ENCODE measurements at regions not wholly inside any gene's neighbourhood (a gene's known extent, or its start where the extent isn't known, plus 50 kb on each side); places are given as distances from the start of the nearest gene placed in this dataset.
"Not testable (repeated sequence)": the region's sequence is repeated elsewhere in the genome, so short reads cannot be mapped to it uniquely, and the experiment has no call there.

GRCh38 chr7:159210581-159211235 is 66.0 kb upstream of the VIPR2 start:
- TF ChIP-seq EZH2 (IDR thresholded peaks at IDR 0.05) (no peak), POLR2AphosphoS5 (IDR thresholded peaks at IDR 0.05; ENCODE audit: borderline replicate concordance, low read depth, low read length) (no peak), FOXP2 (optimal IDR thresholded peaks at IDR 0.05; ENCODE audit: control extremely low read depth, extremely low read length, insufficient read depth) (no peak)
- DNase-seq (ENCODE audit: low read depth, low spot score): no peak
- no peak overlapping the region for H3K9ac ChIP-seq (ENCODE audit: insufficient read length)
- H3K27ac ChIP-seq: no peak overlapping the region
- H3K9me3 ChIP-seq (ENCODE audit: low read depth, low read length): no peaks in the 10 kb centered on the region
- H3K36me3 ChIP-seq (ENCODE audit: insufficient read depth, low read length): no peaks in the 10 kb centered on the region
- H3K4me3 ChIP-seq: no peak overlapping the region

- DNase-seq (ENCODE audit: low read depth, low spot score): no peak
- H3K4me3 ChIP-seq: no peak overlapping the region
- H3K27ac ChIP-seq: no peak overlapping the region
- no peaks in the 10 kb centered on the region for H3K36me3 ChIP-seq (ENCODE audit: insufficient read depth, low read length)
- TF ChIP-seq FOXP2 (optimal IDR thresholded peaks at IDR 0.05; ENCODE audit: control extremely low read depth, extremely low read length, insufficient read depth): no peak
- no peak for TF ChIP-seq POLR2AphosphoS5 (IDR thresholded peaks at IDR 0.05; ENCODE audit: borderline replicate concordance, low read depth, low read length)
- TF ChIP-seq EZH2 (IDR thresholded peaks at IDR 0.05): no peak
- no peak overlapping the region for H3K9ac ChIP-seq (ENCODE audit: insufficient read length)
- H3K9me3 ChIP-seq (ENCODE audit: low read depth, low read length): no peaks in the 10 kb centered on the region
These were observed 64.8 kb upstream of the VIPR2 start for GRCh38 chr7:159209429-159209828.

- no peak for TF ChIP-seq FOXP2 (optimal IDR thresholded peaks at IDR 0.05; ENCODE audit: control extremely low read depth, extremely low read length, insufficient read depth)
- TF ChIP-seq POLR2AphosphoS5 (IDR thresholded peaks at IDR 0.05; ENCODE audit: borderline replicate concordance, low read depth, low read length): no peak
- no peak for TF ChIP-seq EZH2 (IDR thresholded peaks at IDR 0.05)
- DNase-seq (ENCODE audit: low read depth, low spot score): no peak
- Histone ChIP-seq H3K9me3 (ENCODE audit: low read depth, low read length) (no peaks in the 10 kb centered on the region), H3K27ac (no peak overlapping the region), H3K36me3 (ENCODE audit: insufficient read depth, low read length) (no peaks in the 10 kb centered on the region), H3K4me3 (no peak overlapping the region), H3K9ac (ENCODE audit: insufficient read length) (no peak overlapping the region)
These were observed 63.3 kb upstream of the VIPR2 start for GRCh38 chr7:159207951-159208350.

GRCh38 chr7:159207393-159207792 is 62.7 kb upstream of the VIPR2 start:
- no peak for DNase-seq (ENCODE audit: low read depth, low spot score)
- Histone ChIP-seq H3K4me3 (no peak overlapping the region), H3K9me3 (ENCODE audit: low read depth, low read length) (no peaks in the 10 kb centered on the region), H3K9ac (ENCODE audit: insufficient read length) (no peak overlapping the region), H3K27ac (no peak overlapping the region), H3K36me3 (ENCODE audit: insufficient read depth, low read length) (no peaks in the 10 kb centered on the region)
- TF ChIP-seq FOXP2 (optimal IDR thresholded peaks at IDR 0.05; ENCODE audit: control extremely low read depth, extremely low read length, insufficient read depth): no peak
- TF ChIP-seq EZH2 (IDR thresholded peaks at IDR 0.05): no peak
- no peak for TF ChIP-seq POLR2AphosphoS5 (IDR thresholded peaks at IDR 0.05; ENCODE audit: borderline replicate concordance, low read depth, low read length)

GRCh38 chr7:159205833-159206232 is 61.2 kb upstream of the VIPR2 start:
- DNase-seq (ENCODE audit: low read depth, low spot score): no peak
- no peak overlapping the region for H3K9ac ChIP-seq (ENCODE audit: insufficient read length)
- no peak for TF ChIP-seq POLR2AphosphoS5 (IDR thresholded peaks at IDR 0.05; ENCODE audit: borderline replicate concordance, low read depth, low read length)
- TF ChIP-seq FOXP2 (optimal IDR thresholded peaks at IDR 0.05; ENCODE audit: control extremely low read depth, extremely low read length, insufficient read depth): no peak
- no peak for TF ChIP-seq EZH2 (IDR thresholded peaks at IDR 0.05)
- H3K9me3 ChIP-seq (ENCODE audit: low read depth, low read length): no peaks in the 10 kb centered on the region
- H3K36me3 ChIP-seq (ENCODE audit: insufficient read depth, low read length): no peaks in the 10 kb centered on the region
- H3K27ac ChIP-seq: no peak overlapping the region
- H3K4me3 ChIP-seq: no peak overlapping the region

GRCh38 chr7:159204664-159205063 is 60.0 kb upstream of the VIPR2 start:
- no peak for DNase-seq (ENCODE audit: low read depth, low spot score)
- Histone ChIP-seq H3K4me3 (no peak overlapping the region), H3K36me3 (ENCODE audit: insufficient read depth, low read length) (no peaks in the 10 kb centered on the region), H3K9me3 (ENCODE audit: low read depth, low read length) (no peaks in the 10 kb centered on the region), H3K27ac (no peak overlapping the region), H3K9ac (ENCODE audit: insufficient read length) (no peak overlapping the region)
- TF ChIP-seq POLR2AphosphoS5 (IDR thresholded peaks at IDR 0.05; ENCODE audit: borderline replicate concordance, low read depth, low read length) (no peak), EZH2 (IDR thresholded peaks at IDR 0.05) (no peak)

GRCh38 chr7:159203253-159203652 is 58.6 kb upstream of the VIPR2 start:
- H3K9me3 ChIP-seq (ENCODE audit: low read depth, low read length); H3K27ac ChIP-seq; H3K4me3 ChIP-seq; H3K36me3 ChIP-seq (ENCODE audit: insufficient read depth, low read length); H3K9ac ChIP-seq (ENCODE audit: insufficient read length); DNase-seq (ENCODE audit: low read depth, low spot score): not testable (repeated sequence)

GRCh38 chr7:159201722-159202330 is 57.2 kb upstream of the VIPR2 start:
- Histone ChIP-seq H3K27ac (no peak overlapping the region), H3K9ac (ENCODE audit: insufficient read length) (no peak overlapping the region), H3K9me3 (ENCODE audit: low read depth, low read length) (no peaks in the 10 kb centered on the region), H3K4me3 (no peak overlapping the region), H3K36me3 (ENCODE audit: insufficient read depth, low read length) (no peaks in the 10 kb centered on the region)
- DNase-seq (ENCODE audit: low read depth, low spot score): no peak
- TF ChIP-seq EZH2 (IDR thresholded peaks at IDR 0.05) (no peak), FOXP2 (optimal IDR thresholded peaks at IDR 0.05; ENCODE audit: control extremely low read depth, extremely low read length, insufficient read depth) (no peak), POLR2AphosphoS5 (IDR thresholded peaks at IDR 0.05; ENCODE audit: borderline replicate concordance, low read depth, low read length) (no peak)

GRCh38 chr7:159200421-159200820 is 55.8 kb upstream of the VIPR2 start:
- TF ChIP-seq POLR2AphosphoS5 (IDR thresholded peaks at IDR 0.05; ENCODE audit: borderline replicate concordance, low read depth, low read length) (no peak), EZH2 (IDR thresholded peaks at IDR 0.05) (no peak), FOXP2 (optimal IDR thresholded peaks at IDR 0.05; ENCODE audit: control extremely low read depth, extremely low read length, insufficient read depth) (no peak)
- no peaks in the 10 kb centered on the region for H3K36me3 ChIP-seq (ENCODE audit: insufficient read depth, low read length)
- no peak overlapping the region for H3K27ac ChIP-seq
- no peak overlapping the region for H3K4me3 ChIP-seq
- H3K9me3 ChIP-seq (ENCODE audit: low read depth, low read length): no peaks in the 10 kb centered on the region
- DNase-seq (ENCODE audit: low read depth, low spot score): no peak
- H3K9ac ChIP-seq (ENCODE audit: insufficient read length): no peak overlapping the region

All from SK-N-MC (cell line).